NT2/D1 (cell line): ENCODE measurements at regions not wholly inside any gene's neighbourhood (a gene's known extent, or its start where the extent isn't known, plus 50 kb on each side); places are given as distances from the start of the nearest gene placed in this dataset.
A peak's percentile ranks its signal among the peaks of the same experiment; 100 is the strongest.

Source experiments
- DNase-seq: peaks from one replicate; pipeline ENCODE4 v3.0.0-alpha.2; 2011; ENCODE audit warnings: low read depth, low spot score
- H3K27me3 ChIP-seq: 2 replicates; pipeline ENCODE4 v1.6.0; 2011; ENCODE audit warnings: mild to moderate bottlenecking; ENCODE audit not compliant: insufficient read length, insufficient read depth
- H3K36me3 ChIP-seq: 2 replicates; pipeline ENCODE4 v1.6.1; 2011; ENCODE audit warnings: mild to moderate bottlenecking, low read length, mixed read lengths; ENCODE audit not compliant: insufficient read depth, insufficient read length
- H3K4me1 ChIP-seq: 2 replicates; pipeline ENCODE4 v1.5.1; 2011; ENCODE audit not compliant: insufficient read depth, insufficient read length
- H3K4me3 ChIP-seq: 2 replicates; pipeline ENCODE4 v1.5.1; 2011; ENCODE audit warnings: low read depth; ENCODE audit not compliant: insufficient read length
- H3K9ac ChIP-seq: 2 replicates; pipeline ENCODE4 v1.6.0; 2011; ENCODE audit warnings: low read depth; ENCODE audit not compliant: insufficient read length
- H3K9me3 ChIP-seq: 2 replicates; pipeline ENCODE4 v1.5.1; 2011; ENCODE audit warnings: mild to moderate bottlenecking, low read length; ENCODE audit not compliant: insufficient read depth
- SUZ12 ChIP-seq: IDR thresholded peaks from 2 replicates; pipeline ENCODE4 v1.6.1; 2011; ENCODE audit not compliant: insufficient read length, insufficient read depth; ENCODE audit errors: extremely low read depth
- YY1 ChIP-seq: IDR thresholded peaks from 2 replicates; pipeline ENCODE4 v1.6.1; 2011; ENCODE audit not compliant: insufficient read length, insufficient read depth
- ZNF274 ChIP-seq: IDR thresholded peaks from 2 replicates; pipeline ENCODE4 v1.6.1; 2011; ENCODE audit warnings: mild to moderate bottlenecking, low read depth, low read length

GRCh38 chr16:64542152-64542551 lies 579.7 kb downstream of the CDH11 start:
- TF ChIP-seq ZNF274: no peak
- no peak for TF ChIP-seq SUZ12
- no peak for TF ChIP-seq YY1
- Histone ChIP-seq H3K4me3 (no peak overlapping the region), H3K9ac (no peak overlapping the region), H3K4me1 (no peaks in the 10 kb centered on the region), H3K27me3 (no peaks in the 10 kb centered on the region), H3K9me3 (no peaks in the 10 kb centered on the region), H3K36me3 (no peaks in the 10 kb centered on the region)
- no peak for DNase-seq

- H3K36me3 ChIP-seq: no peaks in the 10 kb centered on the region
- no peak overlapping the region for H3K4me3 ChIP-seq
- DNase-seq: no peak
- H3K4me1 ChIP-seq: no peaks in the 10 kb centered on the region
- no peak for TF ChIP-seq SUZ12
- no peak for TF ChIP-seq YY1
- TF ChIP-seq ZNF274: no peak
- H3K9me3 ChIP-seq: no peaks in the 10 kb centered on the region
- no peaks in the 10 kb centered on the region for H3K27me3 ChIP-seq
- no peak overlapping the region for H3K9ac ChIP-seq
These were observed 580.2 kb downstream of the CDH11 start for GRCh38 chr16:64541621-64542020.

GRCh38 chr16:64540434-64540833 lies 581.4 kb downstream of the CDH11 start:
- Histone ChIP-seq H3K4me3 (no peak overlapping the region), H3K27me3 (no peaks in the 10 kb centered on the region), H3K9ac (no peak overlapping the region), H3K36me3 (no peaks in the 10 kb centered on the region), H3K4me1 (no peaks in the 10 kb centered on the region), H3K9me3 (peaks cover 4% of the 10 kb centered on the region; the same call in 1 of the 2 replicates)
- TF ChIP-seq SUZ12: no peak
- no peak for TF ChIP-seq ZNF274
- no peak for TF ChIP-seq YY1
- DNase-seq: no peak

DNA sequence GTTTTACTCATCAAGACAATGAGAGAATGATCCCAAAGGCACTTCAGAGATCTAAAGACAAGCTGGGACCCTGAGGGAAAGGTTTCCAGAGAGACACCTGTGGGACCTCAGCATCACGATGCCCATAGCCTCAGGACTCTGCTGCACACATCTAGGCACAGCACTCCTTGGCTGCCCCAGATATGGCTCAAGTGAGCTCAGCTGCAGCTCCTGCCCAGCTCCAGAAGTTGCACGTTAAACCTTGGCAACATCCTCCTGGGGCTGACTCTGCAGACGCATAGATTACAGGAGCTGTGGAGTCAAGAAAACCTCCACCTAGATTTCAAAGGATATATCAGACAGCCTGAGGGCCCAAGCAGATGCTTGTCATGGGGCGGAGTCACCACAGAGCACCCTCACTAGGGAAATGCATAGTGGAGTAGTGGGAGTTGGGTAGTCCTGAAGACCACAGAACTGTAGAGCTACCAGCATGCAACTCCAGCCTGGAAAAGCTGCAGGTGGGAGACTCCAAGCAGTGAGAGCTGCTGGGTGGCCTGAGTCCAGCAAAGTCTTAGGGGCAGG lies 582.0 kb downstream of the CDH11 start:
- H3K9me3 ChIP-seq: peaks cover 8% of the 10 kb centered on the region; the same call in 1 of the 2 replicates
- H3K36me3 ChIP-seq: no peaks in the 10 kb centered on the region
- TF ChIP-seq YY1 (no peak), ZNF274 (no peak), SUZ12 (no peak)
- no peak for DNase-seq
- no peaks in the 10 kb centered on the region for H3K27me3 ChIP-seq
- H3K4me3 ChIP-seq: no peak overlapping the region
- H3K9ac ChIP-seq: no peak overlapping the region
- no peaks in the 10 kb centered on the region for H3K4me1 ChIP-seq

DNA sequence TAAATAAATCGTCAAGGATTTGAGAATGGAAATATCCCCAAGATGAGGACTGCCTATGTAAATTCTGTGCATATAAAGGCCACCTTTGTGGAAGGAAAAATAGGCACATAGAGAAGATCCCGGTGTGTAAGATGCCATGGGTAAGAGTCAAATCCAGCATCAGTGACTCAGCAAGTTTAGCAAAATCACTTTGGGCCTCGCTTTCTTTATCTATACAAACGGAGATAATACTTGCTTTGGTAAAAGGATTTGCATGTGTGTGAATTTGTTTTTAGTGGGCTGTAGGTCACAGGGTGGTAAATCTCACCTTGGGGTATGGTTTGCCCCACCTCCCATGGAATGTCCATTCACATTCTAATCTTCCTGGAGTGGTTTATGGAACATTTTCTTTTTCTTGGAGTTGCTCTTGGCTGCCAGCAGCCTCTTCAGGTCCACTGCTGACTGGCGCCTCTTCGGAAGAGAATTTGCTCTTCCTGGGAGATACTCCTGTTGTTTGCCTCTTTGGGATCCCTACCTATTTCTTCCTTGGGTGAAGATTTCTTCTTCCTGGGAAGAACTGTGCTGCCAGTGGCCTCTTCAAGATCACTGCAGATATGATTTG lies 587.6 kb downstream of the CDH11 start:
- Histone ChIP-seq H3K27me3 (no peaks in the 10 kb centered on the region), H3K9me3 (peaks cover 21% of the 10 kb centered on the region; the same call in 1 of the 2 replicates), H3K4me1 (no peaks in the 10 kb centered on the region), H3K9ac (no peak overlapping the region), H3K4me3 (no peak overlapping the region), H3K36me3 (no peaks in the 10 kb centered on the region)
- DNase-seq: peak; percentile 27
- TF ChIP-seq ZNF274 (no peak), SUZ12 (no peak), YY1 (no peak)

DNA sequence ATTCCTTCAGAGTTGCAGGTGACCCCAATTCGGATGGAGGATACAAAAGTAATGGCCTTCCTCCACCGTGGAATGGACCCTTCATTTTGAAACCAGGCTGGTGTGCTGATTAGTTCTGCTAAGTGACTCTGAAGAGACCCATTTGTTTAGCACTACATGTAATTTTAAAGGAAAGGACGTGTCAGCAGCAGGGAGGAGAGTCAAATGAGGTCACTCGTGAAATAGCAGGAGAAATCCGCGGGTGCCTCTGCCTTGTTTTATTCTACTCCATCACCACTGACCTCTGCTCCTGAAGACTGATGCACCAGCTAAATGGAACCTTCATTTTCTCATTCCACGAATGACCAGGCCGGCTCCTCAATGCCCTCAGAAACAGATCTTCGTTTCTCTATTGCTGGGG lies 589.2 kb downstream of the CDH11 start:
- DNase-seq: no peak
- H3K4me3 ChIP-seq: no peak overlapping the region
- H3K36me3 ChIP-seq: no peaks in the 10 kb centered on the region
- no peak overlapping the region for H3K9ac ChIP-seq
- TF ChIP-seq SUZ12 (no peak), YY1 (no peak), ZNF274 (no peak)
- H3K9me3 ChIP-seq: peaks cover 21% of the 10 kb centered on the region; the same call in 1 of the 2 replicates
- H3K27me3 ChIP-seq: no peaks in the 10 kb centered on the region
- no peaks in the 10 kb centered on the region for H3K4me1 ChIP-seq

- Histone ChIP-seq H3K36me3 (no peaks in the 10 kb centered on the region), H3K9me3 (peaks cover 21% of the 10 kb centered on the region; the same call in 1 of the 2 replicates), H3K9ac (no peak overlapping the region), H3K27me3 (no peaks in the 10 kb centered on the region), H3K4me1 (no peaks in the 10 kb centered on the region), H3K4me3 (no peak overlapping the region)
- DNase-seq: no peak
- no peak for TF ChIP-seq YY1
- no peak for TF ChIP-seq ZNF274
- TF ChIP-seq SUZ12: no peak
These were observed 589.7 kb downstream of the CDH11 start for GRCh38 chr16:64532117-64532516.
